Keratinocyte (primary cell): ENCODE measurements at regions not wholly inside any gene's neighbourhood (a gene's known extent, or its start where the extent isn't known, plus 50 kb on each side); places are given as distances from the start of the nearest gene placed in this dataset.
A peak's percentile ranks its signal among the peaks of the same experiment; 100 is the strongest.

Source experiments
- DNase-seq: peaks from one replicate; pipeline ENCODE4 v3.0.0-alpha.2; 2011; ENCODE audit warnings: low read depth, missing footprints, low spot score
- FAIRE-seq: peaks from 2 replicates; lab custom pipeline; 2011; peaks lifted over from hg19 to GRCh38; lab: Jason Lieb, UNC
- H2AFZ ChIP-seq: 2 replicates; pipeline ENCODE4 v1.6.0; 2012; ENCODE audit warnings: low read length, control low read depth, inconsistent platforms; ENCODE audit not compliant: control insufficient read depth
- H3K27ac ChIP-seq: 2 replicates; pipeline ENCODE4 v1.5.1; 2011; ENCODE audit warnings: low read length; ENCODE audit not compliant: control insufficient read depth, insufficient read depth
- H3K27me3 ChIP-seq: 3 replicates; pipeline ENCODE4 v1.6.0; 2011; ENCODE audit warnings: low read length; ENCODE audit not compliant: control insufficient read depth, insufficient read depth; ENCODE audit errors: extremely low read depth
- H3K36me3 ChIP-seq, 2 experiments: 2 replicates in 1 of 2; 3 replicates in 1 of 2; pipeline ENCODE4 v1.5.1; 2011; ENCODE audit warnings: low read length in 2 of 2, mild to moderate bottlenecking in 1 of 2; ENCODE audit not compliant: control insufficient read depth in 2 of 2, insufficient read depth in 2 of 2; ENCODE audit errors: extremely low read depth in 1 of 2
- H3K4me1 ChIP-seq: 3 replicates; pipeline ENCODE4 v1.5.1; 2011; ENCODE audit warnings: low read length; ENCODE audit not compliant: control insufficient read depth, insufficient read depth; ENCODE audit errors: extremely low read depth
- H3K4me2 ChIP-seq: 3 replicates; pipeline ENCODE4 v1.6.0; 2011; ENCODE audit warnings: low read depth, low read length; ENCODE audit not compliant: control insufficient read depth, insufficient read depth; ENCODE audit errors: extremely low read depth
- H3K4me3 ChIP-seq, 3 experiments: fragments of 200-600 bp in 1 of 3; sonication (generic) in 1 of 3; 2 replicates in 2 of 3; 3 replicates in 1 of 3; pipeline ENCODE4 v1.5.1; 2011 to 2016; ENCODE audit warnings: low read length in 3 of 3, mild to moderate bottlenecking in 3 of 3, control low read depth in 2 of 3, inconsistent platforms in 1 of 3, low read depth in 1 of 3, mixed read lengths in 1 of 3, mixed run types in 1 of 3, moderate library complexity in 1 of 3; ENCODE audit not compliant: control insufficient read depth in 2 of 3, insufficient read depth in 2 of 3; ENCODE audit errors: extremely low read depth in 1 of 3
- H3K79me2 ChIP-seq: 2 replicates; pipeline ENCODE4 v1.6.0; 2012; ENCODE audit warnings: low read length; ENCODE audit not compliant: control insufficient read depth, insufficient read depth
- H3K9ac ChIP-seq: 3 replicates; pipeline ENCODE4 v1.6.0; 2011; ENCODE audit warnings: low read length; ENCODE audit not compliant: control insufficient read depth, insufficient read depth; ENCODE audit errors: extremely low read depth
- H3K9me1 ChIP-seq: 3 replicates; pipeline ENCODE4 v1.6.0; 2011; ENCODE audit warnings: low read length; ENCODE audit not compliant: control insufficient read depth, insufficient read depth; ENCODE audit errors: extremely low read depth
- H3K9me3 ChIP-seq: 2 replicates; pipeline ENCODE4 v1.5.1; 2012; ENCODE audit warnings: low read depth, low read length; ENCODE audit not compliant: control insufficient read depth
- H4K20me1 ChIP-seq: 3 replicates; pipeline ENCODE4 v1.6.0; 2011; ENCODE audit warnings: low read length; ENCODE audit not compliant: control insufficient read depth, insufficient read depth; ENCODE audit errors: extremely low read depth
- EZH2 ChIP-seq: IDR thresholded peaks from one replicate; pipeline ENCODE4 v1.6.1; 2012; ENCODE audit warnings: inconsistent platforms, mild to moderate bottlenecking, low read length, moderate library complexity
- dilution Hi-C: fragments of 300-500 bp; cut with MboI; formaldehyde crosslinking; loops from one replicate; pipeline ENCODE4 v1.7.0; 2020; ENCODE audit warnings: low sequenced_read_pairs; ENCODE audit not compliant: extremely low pct_ligation_motif_present
- TF ChIP-seq, protein P1 (sequence below), 3 experiments: IDR thresholded peaks in 1 of 3; conservative IDR thresholded peaks in 1 of 3; optimal IDR thresholded peaks in 1 of 3; 2 replicates in 2 of 3; 3 replicates in 1 of 3; pipeline versions ENCODE3 to v1.5.1; 2011; ENCODE audit warnings: low read length in 3 of 3, mild to moderate bottlenecking in 3 of 3, moderate library complexity in 2 of 3, control low read depth in 1 of 3, inconsistent platforms in 1 of 3; ENCODE audit not compliant: insufficient read depth in 2 of 3; ENCODE audit errors: extremely low read depth in 1 of 3

DNA sequence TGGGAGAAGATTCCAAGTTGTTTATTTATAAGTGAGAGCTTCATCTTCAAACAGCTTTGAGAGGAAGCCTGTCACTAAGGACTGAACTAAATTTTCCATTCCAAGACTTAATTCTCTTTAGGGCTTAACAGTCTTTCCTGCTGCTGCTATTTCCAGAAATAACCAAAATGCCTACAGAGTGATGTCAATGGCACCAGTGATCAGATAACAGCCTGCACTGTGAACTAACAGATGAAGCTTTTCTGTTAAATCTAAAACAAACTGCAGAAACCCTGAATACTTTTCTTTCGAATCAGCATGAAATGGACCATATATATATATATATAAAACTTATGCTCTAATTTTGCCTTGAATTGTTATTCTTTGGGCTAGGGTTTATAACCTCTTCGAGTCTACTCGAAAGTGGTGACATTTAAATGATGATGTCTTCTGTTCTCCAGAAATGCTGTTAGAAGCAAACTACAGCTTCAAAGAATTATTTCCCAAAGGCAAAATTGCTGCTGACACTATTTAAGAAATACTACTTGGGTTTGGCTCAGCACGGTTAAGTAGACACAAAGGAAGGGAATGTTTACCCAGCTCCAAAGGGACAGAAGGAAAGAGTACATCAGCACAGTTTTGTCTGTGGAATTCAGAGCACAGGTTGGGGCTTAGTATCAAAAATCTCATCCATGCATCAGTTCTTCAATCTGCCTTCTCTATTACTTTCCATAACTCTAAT lies 238.5 kb upstream of the LRRN1 start:
- Histone ChIP-seq H3K4me3 (no peak overlapping the region), H3K27me3 (no peaks in the 10 kb centered on the region), H3K36me3 (no peaks in the 10 kb centered on the region), H3K9ac (no peak overlapping the region), H3K27ac (no peak overlapping the region), H3K9me3 (no peaks in the 10 kb centered on the region), H3K9me1 (no peaks in the 10 kb centered on the region), H4K20me1 (no peaks in the 10 kb centered on the region), H3K4me2 (no peak overlapping the region), H2AFZ (no peak overlapping the region), H3K79me2 (no peaks in the 10 kb centered on the region), H3K4me1 (peaks cover 7% of the 10 kb centered on the region)
- dilution Hi-C loops = no loop called here
- no peak for TF ChIP-seq EZH2
- TF ChIP-seq, protein P1, sequence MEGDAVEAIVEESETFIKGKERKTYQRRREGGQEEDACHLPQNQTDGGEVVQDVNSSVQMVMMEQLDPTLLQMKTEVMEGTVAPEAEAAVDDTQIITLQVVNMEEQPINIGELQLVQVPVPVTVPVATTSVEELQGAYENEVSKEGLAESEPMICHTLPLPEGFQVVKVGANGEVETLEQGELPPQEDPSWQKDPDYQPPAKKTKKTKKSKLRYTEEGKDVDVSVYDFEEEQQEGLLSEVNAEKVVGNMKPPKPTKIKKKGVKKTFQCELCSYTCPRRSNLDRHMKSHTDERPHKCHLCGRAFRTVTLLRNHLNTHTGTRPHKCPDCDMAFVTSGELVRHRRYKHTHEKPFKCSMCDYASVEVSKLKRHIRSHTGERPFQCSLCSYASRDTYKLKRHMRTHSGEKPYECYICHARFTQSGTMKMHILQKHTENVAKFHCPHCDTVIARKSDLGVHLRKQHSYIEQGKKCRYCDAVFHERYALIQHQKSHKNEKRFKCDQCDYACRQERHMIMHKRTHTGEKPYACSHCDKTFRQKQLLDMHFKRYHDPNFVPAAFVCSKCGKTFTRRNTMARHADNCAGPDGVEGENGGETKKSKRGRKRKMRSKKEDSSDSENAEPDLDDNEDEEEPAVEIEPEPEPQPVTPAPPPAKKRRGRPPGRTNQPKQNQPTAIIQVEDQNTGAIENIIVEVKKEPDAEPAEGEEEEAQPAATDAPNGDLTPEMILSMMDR (optimal IDR thresholded peaks at IDR 0.05 in 1 of 3, IDR thresholded peaks at IDR 0.05 in 1 of 3, conservative IDR thresholded peaks at IDR 0.05 in 1 of 3; ENCODE audit: extremely low read depth in 1 of 3, insufficient read depth in 2 of 3, low read length in 3 of 3) = no peak
- FAIRE-seq (no peak), DNase-seq (no peak)

DNA sequence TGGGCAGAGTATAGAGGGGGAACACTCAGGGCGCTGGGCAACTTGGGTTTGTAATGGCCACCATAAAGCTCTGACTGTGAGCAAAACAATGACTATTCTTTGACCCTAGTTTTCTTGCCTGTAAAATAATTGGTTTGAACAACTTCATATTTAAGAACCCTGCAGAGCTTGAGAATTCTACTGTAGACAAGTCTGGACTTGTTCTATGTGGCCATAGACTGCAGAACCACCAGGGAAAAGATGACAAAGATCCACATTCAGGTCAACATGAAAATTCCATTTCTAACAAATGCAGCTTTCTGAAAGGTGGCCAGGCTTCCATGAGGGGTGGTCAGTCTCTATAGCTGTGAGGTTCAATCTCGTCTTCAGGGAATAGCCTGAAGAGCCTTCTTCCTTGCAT lies 239.4 kb upstream of the LRRN1 start:
- no peaks in the 10 kb centered on the region for H3K9me1 ChIP-seq
- H3K4me3 ChIP-seq = no peak overlapping the region
- TF ChIP-seq, protein P1 (optimal IDR thresholded peaks at IDR 0.05 in 1 of 3, IDR thresholded peaks at IDR 0.05 in 1 of 3, conservative IDR thresholded peaks at IDR 0.05 in 1 of 3; ENCODE audit: extremely low read depth in 1 of 3, insufficient read depth in 2 of 3, low read length in 3 of 3) = no peak
- no peak for TF ChIP-seq EZH2
- peak overlapping the region; percentile 5 for H3K4me2 ChIP-seq
- H3K9me3 ChIP-seq = no peaks in the 10 kb centered on the region
- no peaks in the 10 kb centered on the region for H4K20me1 ChIP-seq
- no peaks in the 10 kb centered on the region for H3K79me2 ChIP-seq
- peak overlapping the region; percentile 16 for H2AFZ ChIP-seq
- peaks cover 7% of the 10 kb centered on the region for H3K4me1 ChIP-seq
- H3K36me3 ChIP-seq = no peaks in the 10 kb centered on the region
- H3K27me3 ChIP-seq = no peaks in the 10 kb centered on the region
- dilution Hi-C loops = no loop called here
- DNase-seq (no peak), FAIRE-seq (no peak)
- H3K9ac ChIP-seq = no peak overlapping the region
- H3K27ac ChIP-seq = no peak overlapping the region
